Astrocyte of the hippocampus (primary cell): ENCODE measurements at regions not wholly inside any gene's neighbourhood (a gene's known extent, or its start where the extent isn't known, plus 50 kb on each side); places are given as distances from the start of the nearest gene placed in this dataset.

Experiments
- DNase-seq: peaks from one replicate; pipeline ENCODE4 v3.0.0; 2011; ENCODE audit warnings: low read depth, low spot score

- DNase-seq: no peak
Observed at GRCh38 chr4:161002386-161002785, 1161.4 kb downstream of the FSTL5 start.

DNA sequence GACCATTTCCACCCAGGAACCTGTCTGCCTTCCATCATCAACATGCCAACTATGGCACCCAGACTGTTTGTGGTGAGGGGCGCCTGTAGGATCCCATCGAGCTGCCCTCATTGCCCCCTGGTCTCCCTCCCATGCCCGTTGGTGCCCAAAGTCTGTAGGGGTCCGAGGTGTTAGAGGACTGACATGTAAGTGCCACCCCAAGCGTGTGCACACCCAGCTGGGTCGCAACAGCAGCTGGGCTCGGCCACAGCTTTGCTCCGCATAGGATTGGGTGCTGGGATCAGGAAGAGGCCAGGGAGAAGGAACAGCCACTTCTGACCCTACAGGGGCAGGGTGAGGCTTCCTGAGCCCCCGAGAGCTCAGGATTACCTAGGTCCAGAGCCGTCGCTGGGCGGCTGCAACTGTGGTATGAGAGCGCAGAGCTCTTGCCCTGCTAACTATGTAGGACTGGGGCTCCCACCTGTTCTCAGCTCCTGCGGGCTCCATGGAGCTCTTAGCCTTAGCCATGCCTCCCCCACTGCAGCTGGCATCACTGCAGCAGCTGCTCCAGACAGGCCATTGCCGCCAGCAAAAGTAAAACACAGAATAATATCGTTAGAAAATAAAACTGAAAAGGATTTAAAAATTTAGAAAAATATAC, 1160.3 kb downstream of the FSTL5 start:
- no peak for DNase-seq

DNA sequence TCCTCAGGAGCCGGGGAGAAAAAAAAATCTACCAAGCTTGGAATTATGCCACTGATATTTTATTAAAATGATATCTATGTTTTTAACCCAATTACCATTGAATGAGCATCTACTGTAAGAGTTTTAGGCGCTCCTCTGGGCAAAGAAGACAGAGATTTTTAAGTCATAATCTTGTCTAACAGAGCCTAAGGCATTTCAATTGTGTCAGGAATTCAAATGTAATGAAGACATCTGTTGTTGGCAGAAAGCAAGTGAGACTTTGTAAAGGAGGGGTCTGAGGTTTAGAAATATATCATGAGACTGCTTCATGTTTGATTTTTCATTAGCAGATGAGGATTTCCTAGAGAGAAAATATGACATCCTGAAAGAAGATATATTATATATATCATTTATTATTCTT, 1158.1 kb downstream of the FSTL5 start:
- DNase-seq: no peak

- DNase-seq: no peak
Observed at GRCh38 chr4:161008527-161008926, 1155.3 kb downstream of the FSTL5 start.

- no peak for DNase-seq
Observed at GRCh38 chr4:161010227-161010626, 1153.6 kb downstream of the FSTL5 start.
